DND-41 (cell line): ENCODE measurements at regions not wholly inside any gene's neighbourhood (a gene's known extent, or its start where the extent isn't known, plus 50 kb on each side); places are given as distances from the start of the nearest gene placed in this dataset.

Experiments
- ATAC-seq: fragments of 200-7000 bp; cut with Tn5 transposase; 3 replicates; pipeline ENCODE4 v1.9.1; 2021; ENCODE audit warnings: low read depth; ENCODE audit not compliant: insufficient read depth
- DNase-seq: peaks from one replicate; pipeline ENCODE4 v3.0.0-alpha.2; 2020
- H2AFZ ChIP-seq: 2 replicates; pipeline ENCODE4 v1.6.0; 2012; ENCODE audit warnings: low read depth, low read length
- H3K27ac ChIP-seq: 2 replicates; pipeline ENCODE4 v1.5.1; 2012; ENCODE audit warnings: low read length, inconsistent platforms
- H3K27me3 ChIP-seq: fragments of 200-600 bp; sonication (generic); 2 replicates; pipeline ENCODE4 v1.6.0; 2012; ENCODE audit warnings: low read length, mild to moderate bottlenecking, inconsistent platforms; ENCODE audit not compliant: insufficient read depth, poor library complexity
- H3K36me3 ChIP-seq: 2 replicates; pipeline ENCODE4 v1.5.1; 2012; ENCODE audit warnings: low read length, inconsistent platforms; ENCODE audit not compliant: insufficient read depth
- H3K4me1 ChIP-seq: 2 replicates; pipeline ENCODE4 v1.5.1; 2012; ENCODE audit warnings: mild to moderate bottlenecking, low read length; ENCODE audit not compliant: insufficient read depth
- H3K4me2 ChIP-seq: 2 replicates; pipeline ENCODE4 v1.6.0; 2012; ENCODE audit warnings: mild to moderate bottlenecking, moderate library complexity, low read length, inconsistent platforms; ENCODE audit not compliant: insufficient read depth
- H3K4me3 ChIP-seq, 2 experiments: fragments of 200-600 bp in 1 of 2; shearing (Covaris generic) in 1 of 2; 2 replicates each; pipeline ENCODE4 v1.5.1; 2012 to 2016; ENCODE audit warnings: inconsistent platforms in 2 of 2, low read length in 2 of 2, mild to moderate bottlenecking in 2 of 2, low read depth in 1 of 2, moderate library complexity in 1 of 2
- H3K79me2 ChIP-seq: 2 replicates; pipeline ENCODE4 v1.6.0; 2012; ENCODE audit warnings: low read length, inconsistent platforms; ENCODE audit not compliant: insufficient read depth
- H3K9ac ChIP-seq: 2 replicates; pipeline ENCODE4 v1.6.0; 2012; ENCODE audit warnings: low read depth, mild to moderate bottlenecking, inconsistent platforms, low read length, moderate library complexity
- H3K9me3 ChIP-seq: 2 replicates; pipeline ENCODE4 v1.5.1; 2012; ENCODE audit warnings: low read length, moderate library complexity, mild to moderate bottlenecking, inconsistent platforms; ENCODE audit not compliant: insufficient read depth, severe bottlenecking
- H4K20me1 ChIP-seq: 2 replicates; pipeline ENCODE4 v1.6.0; 2012; ENCODE audit warnings: low read length; ENCODE audit not compliant: insufficient read depth
- EZH2 ChIP-seq: IDR thresholded peaks from 3 replicates; pipeline ENCODE4 v1.6.1; 2012; ENCODE audit warnings: borderline replicate concordance, low read depth, mild to moderate bottlenecking, moderate library complexity, low read length, inconsistent platforms; ENCODE audit not compliant: severe bottlenecking
- TF ChIP-seq, protein P1 (sequence below): IDR thresholded peaks from 2 replicates; pipeline ENCODE4 v1.5.1; 2012; ENCODE audit warnings: borderline replicate concordance, low read length, moderate library complexity, mild to moderate bottlenecking; ENCODE audit not compliant: poor library complexity, severe bottlenecking; ENCODE audit errors: extremely low read depth

DNA sequence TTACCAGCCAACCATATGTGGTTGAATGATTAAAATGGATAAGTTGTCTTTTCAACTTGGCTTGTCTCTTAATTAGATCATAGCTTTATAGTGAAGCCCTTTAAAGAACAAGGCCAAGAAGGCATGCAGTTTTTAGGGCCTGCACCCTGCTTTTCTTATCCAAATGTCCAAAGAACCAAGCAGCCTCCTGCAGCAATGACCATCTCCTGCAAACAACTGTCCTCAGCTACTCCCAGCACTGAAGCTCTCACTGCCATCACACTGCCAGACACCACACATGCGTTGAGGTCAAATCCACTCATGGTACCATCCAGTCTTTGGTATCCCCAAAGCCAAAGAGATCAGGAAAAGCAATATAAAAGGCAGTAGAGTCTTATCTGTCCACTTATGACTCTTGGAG, 210.3 kb downstream of the ACTR3B start:
- Histone ChIP-seq H3K4me3 (no peak overlapping the region), H3K9me3 (no peaks in the 10 kb centered on the region), H3K9ac (no peak overlapping the region), H3K27ac (no peak overlapping the region), H3K36me3 (no peaks in the 10 kb centered on the region), H2AFZ (no peak overlapping the region), H3K4me1 (no peaks in the 10 kb centered on the region), H3K27me3 (no peaks in the 10 kb centered on the region), H4K20me1 (no peaks in the 10 kb centered on the region), H3K79me2 (no peaks in the 10 kb centered on the region), H3K4me2 (no peak overlapping the region)
- ATAC-seq (no peak), DNase-seq (no peak)
- TF ChIP-seq, protein P1, sequence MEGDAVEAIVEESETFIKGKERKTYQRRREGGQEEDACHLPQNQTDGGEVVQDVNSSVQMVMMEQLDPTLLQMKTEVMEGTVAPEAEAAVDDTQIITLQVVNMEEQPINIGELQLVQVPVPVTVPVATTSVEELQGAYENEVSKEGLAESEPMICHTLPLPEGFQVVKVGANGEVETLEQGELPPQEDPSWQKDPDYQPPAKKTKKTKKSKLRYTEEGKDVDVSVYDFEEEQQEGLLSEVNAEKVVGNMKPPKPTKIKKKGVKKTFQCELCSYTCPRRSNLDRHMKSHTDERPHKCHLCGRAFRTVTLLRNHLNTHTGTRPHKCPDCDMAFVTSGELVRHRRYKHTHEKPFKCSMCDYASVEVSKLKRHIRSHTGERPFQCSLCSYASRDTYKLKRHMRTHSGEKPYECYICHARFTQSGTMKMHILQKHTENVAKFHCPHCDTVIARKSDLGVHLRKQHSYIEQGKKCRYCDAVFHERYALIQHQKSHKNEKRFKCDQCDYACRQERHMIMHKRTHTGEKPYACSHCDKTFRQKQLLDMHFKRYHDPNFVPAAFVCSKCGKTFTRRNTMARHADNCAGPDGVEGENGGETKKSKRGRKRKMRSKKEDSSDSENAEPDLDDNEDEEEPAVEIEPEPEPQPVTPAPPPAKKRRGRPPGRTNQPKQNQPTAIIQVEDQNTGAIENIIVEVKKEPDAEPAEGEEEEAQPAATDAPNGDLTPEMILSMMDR, result no peak
- no peak for TF ChIP-seq EZH2

DNA sequence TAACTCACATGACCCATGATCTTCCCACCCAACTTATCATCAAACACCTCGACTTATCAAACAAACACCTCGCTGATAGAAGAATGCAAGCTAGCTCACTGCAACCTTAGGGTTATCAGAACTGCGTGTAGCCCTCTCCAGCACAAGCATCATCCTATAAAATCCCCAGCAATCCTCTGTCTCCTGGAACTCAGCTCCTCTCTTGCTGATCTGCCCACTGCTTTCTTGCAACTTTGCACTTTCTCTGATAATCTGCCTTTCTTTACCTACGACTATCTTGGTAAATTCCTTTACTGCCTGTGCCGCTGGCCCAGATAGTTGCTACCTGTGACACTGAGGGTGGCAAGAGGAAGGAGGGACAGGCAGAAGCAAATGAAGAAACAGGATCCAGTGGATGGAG, 210.9 kb downstream of the ACTR3B start:
- H3K36me3 ChIP-seq, result no peaks in the 10 kb centered on the region
- no peak overlapping the region for H3K4me2 ChIP-seq
- no peaks in the 10 kb centered on the region for H3K9me3 ChIP-seq
- H4K20me1 ChIP-seq, result no peaks in the 10 kb centered on the region
- H3K79me2 ChIP-seq, result no peaks in the 10 kb centered on the region
- no peak overlapping the region for H3K4me3 ChIP-seq
- no peak overlapping the region for H3K9ac ChIP-seq
- DNase-seq, result no peak
- no peaks in the 10 kb centered on the region for H3K27me3 ChIP-seq
- H2AFZ ChIP-seq, result no peak overlapping the region
- no peak overlapping the region for H3K27ac ChIP-seq
- no peak for TF ChIP-seq EZH2
- TF ChIP-seq, protein P1, result no peak
- no peaks in the 10 kb centered on the region for H3K4me1 ChIP-seq
- ATAC-seq, result no peak

DNA sequence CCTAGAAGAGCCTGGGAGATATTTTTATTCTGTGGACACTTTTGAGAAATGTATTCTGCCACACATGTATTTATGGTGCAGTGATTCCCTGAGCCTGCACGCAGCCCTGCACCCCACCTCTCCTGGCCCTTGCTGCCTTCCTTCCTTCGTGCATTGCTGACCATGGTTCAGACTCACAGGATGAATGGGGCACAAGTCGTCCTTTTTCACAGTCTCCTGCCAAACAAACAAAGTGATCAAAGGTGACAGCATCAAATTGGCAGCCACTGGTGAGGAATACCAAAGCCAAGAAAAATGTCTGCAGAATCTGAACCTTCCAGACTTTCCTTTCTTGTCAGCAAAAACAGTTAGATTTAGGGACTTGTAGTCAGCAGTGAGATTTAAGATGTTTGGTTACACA, 215.0 kb downstream of the ACTR3B start:
- Histone ChIP-seq H3K4me2 (no peak overlapping the region), H2AFZ (no peak overlapping the region), H4K20me1 (no peaks in the 10 kb centered on the region), H3K36me3 (no peaks in the 10 kb centered on the region), H3K79me2 (no peaks in the 10 kb centered on the region), H3K4me1 (no peaks in the 10 kb centered on the region), H3K4me3 (no peak overlapping the region), H3K9me3 (no peaks in the 10 kb centered on the region), H3K9ac (no peak overlapping the region), H3K27ac (no peak overlapping the region), H3K27me3 (no peaks in the 10 kb centered on the region)
- ATAC-seq, result no peak
- no peak for DNase-seq
- TF ChIP-seq, protein P1, result no peak
- TF ChIP-seq EZH2, result no peak

DNA sequence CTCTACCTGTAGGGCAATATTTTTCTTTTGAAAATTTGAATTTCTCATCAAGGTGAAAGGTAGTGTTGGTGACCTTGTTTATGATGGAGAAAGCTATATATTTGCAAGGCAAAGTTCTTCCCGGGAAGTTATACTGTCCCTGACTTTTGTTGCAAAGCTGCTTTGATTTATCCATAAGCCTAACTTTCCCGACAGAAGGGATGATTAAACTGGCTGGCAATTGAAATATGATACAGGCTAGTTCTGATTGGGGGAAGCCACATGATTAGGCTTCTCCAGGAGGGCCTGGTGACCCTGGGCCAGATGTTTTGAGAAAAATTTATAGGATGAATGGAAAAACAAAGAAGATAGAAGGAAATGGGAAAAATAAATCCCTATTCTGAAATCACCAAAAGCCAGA, 215.5 kb downstream of the ACTR3B start:
- H4K20me1 ChIP-seq, result no peaks in the 10 kb centered on the region
- DNase-seq (no peak), ATAC-seq (no peak)
- H3K36me3 ChIP-seq, result no peaks in the 10 kb centered on the region
- no peak overlapping the region for H3K9ac ChIP-seq
- H3K79me2 ChIP-seq, result no peaks in the 10 kb centered on the region
- H2AFZ ChIP-seq, result no peak overlapping the region
- TF ChIP-seq, protein P1, result no peak
- no peak for TF ChIP-seq EZH2
- H3K4me1 ChIP-seq, result no peaks in the 10 kb centered on the region
- no peaks in the 10 kb centered on the region for H3K9me3 ChIP-seq
- no peak overlapping the region for H3K27ac ChIP-seq
- no peak overlapping the region for H3K4me2 ChIP-seq
- no peak overlapping the region for H3K4me3 ChIP-seq
- H3K27me3 ChIP-seq, result no peaks in the 10 kb centered on the region
